SU-DHL-6 (cell line): ENCODE measurements at regions not wholly inside any gene's neighbourhood (a gene's known extent, or its start where the extent isn't known, plus 50 kb on each side); places are given as distances from the start of the nearest gene placed in this dataset.

Source experiments
- H2AFZ ChIP-seq: fragments of 200-600 bp; sonication (generic); 2 replicates; pipeline ENCODE4 v1.6.1; 2014; ENCODE audit warnings: low read depth, mild to moderate bottlenecking, moderate library complexity, mixed read lengths, antibody characterized with exemption, low read length; ENCODE audit not compliant: severe bottlenecking
- H3F3A ChIP-seq: fragments of 200-600 bp; shearing (Covaris generic); 2 replicates; pipeline ENCODE4 v1.6.0; 2016; ENCODE audit warnings: antibody characterized with exemption, mild to moderate bottlenecking; ENCODE audit not compliant: insufficient read depth
- H3K27ac ChIP-seq: fragments of 200-600 bp; sonication (generic); 2 replicates; pipeline ENCODE4 v1.5.1; 2016; ENCODE audit warnings: low read depth, mild to moderate bottlenecking, low read length, moderate library complexity, mixed read lengths
- H3K27me3 ChIP-seq: fragments of 200-600 bp; sonication (generic), shearing (Covaris generic); 2 replicates; pipeline ENCODE4 v1.6.0; 2014; ENCODE audit warnings: mild to moderate bottlenecking, low read length
- H3K36me3 ChIP-seq: fragments of 200-600 bp; sonication (generic); 2 replicates; pipeline ENCODE4 v1.6.1; 2014; ENCODE audit warnings: mild to moderate bottlenecking, low read length, mixed read lengths
- H3K4me2 ChIP-seq: fragments of 300-600, 200-600 bp; shearing (Covaris generic), sonication (generic); 2 replicates; pipeline ENCODE4 v1.6.0; 2014; ENCODE audit warnings: low read length, low read depth, mild to moderate bottlenecking; ENCODE audit not compliant: poor library complexity, severe bottlenecking
- H3K4me3 ChIP-seq: fragments of 200-600 bp; sonication (generic); 2 replicates; pipeline ENCODE4 v1.5.1; 2014; ENCODE audit warnings: antibody characterized with exemption, low read length, mild to moderate bottlenecking, mixed read lengths; ENCODE audit not compliant: insufficient read depth, poor library complexity, severe bottlenecking
- H3K79me2 ChIP-seq: fragments of 200-600 bp; sonication (generic); 2 replicates; pipeline ENCODE4 v1.6.1; 2014; ENCODE audit warnings: mild to moderate bottlenecking, low read length, moderate library complexity; ENCODE audit not compliant: insufficient read depth
- H3K9ac ChIP-seq: fragments of 200-600 bp; sonication (generic); 2 replicates; pipeline ENCODE4 v1.7.0; 2014; ENCODE audit warnings: mild to moderate bottlenecking, low read length
- H3K9me2 ChIP-seq: fragments of 200-600 bp; sonication (generic); replicated peaks from 2 replicates; pipeline ENCODE4 v1.6.1; 2014; ENCODE audit warnings: low read length; ENCODE audit not compliant: insufficient read depth
- H3K9me3 ChIP-seq: fragments of 200-600 bp; sonication (generic); 2 replicates; pipeline ENCODE4 v1.6.1; 2014; ENCODE audit warnings: low read length, mixed read lengths; ENCODE audit not compliant: insufficient read depth
- H4K20me1 ChIP-seq: fragments of 200-600 bp; sonication (generic); 2 replicates; pipeline ENCODE4 v1.6.1; 2014; ENCODE audit warnings: low read depth, mild to moderate bottlenecking, antibody characterized with exemption, low read length, moderate library complexity, mixed read lengths
- CTCF ChIP-seq: fragments of 200-600 bp; sonication (generic); IDR thresholded peaks from one replicate; pipeline ENCODE4 v1.5.1; 2017; ENCODE audit warnings: antibody characterized with exemption, mild to moderate bottlenecking, low read length, moderate library complexity; ENCODE audit not compliant: insufficient read depth, poor library complexity, severe bottlenecking
- EZH2phosphoT487 ChIP-seq: fragments of 200-600 bp; sonication (generic), shearing (Covaris generic); conservative IDR thresholded peaks from 2 replicates; pipeline ENCODE4 v1.6.1; 2018; ENCODE audit warnings: mild to moderate bottlenecking, antibody characterized with exemption, low read length, moderate library complexity, mixed read lengths

DNA sequence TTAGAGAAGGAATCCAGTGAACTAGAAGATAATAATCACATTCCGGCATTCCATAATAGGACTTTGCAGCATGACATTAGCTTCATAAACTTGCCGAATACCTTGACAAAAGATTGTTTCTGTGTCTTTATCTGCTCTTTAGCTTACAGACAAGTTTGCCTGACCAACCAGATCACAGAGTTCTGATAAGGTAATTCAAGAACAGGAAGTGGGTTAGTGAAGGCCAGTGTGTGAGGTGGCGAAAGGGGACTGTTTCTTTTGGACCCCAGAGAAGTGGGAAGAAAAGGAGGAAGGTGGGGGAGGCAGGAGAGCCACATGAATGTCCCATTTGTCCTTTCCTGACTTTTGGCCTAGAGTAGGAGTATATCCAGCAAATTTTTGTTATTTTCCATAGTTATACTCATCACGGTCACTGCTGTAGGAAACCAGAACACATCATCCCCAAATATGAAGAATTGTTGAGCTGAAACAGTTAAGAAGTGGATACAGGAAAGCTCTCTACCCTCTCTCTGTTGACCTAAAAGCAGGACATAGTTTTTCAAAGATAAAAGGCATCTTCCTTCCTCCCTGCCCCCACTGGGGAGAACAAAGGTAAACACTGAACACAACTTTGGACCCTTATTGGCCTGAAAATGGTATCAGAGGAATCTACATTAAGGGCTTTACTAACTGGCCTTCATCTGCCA lies 72.4 kb upstream of the TNFAIP3 start:
- Histone ChIP-seq H3K9me3 (no peaks in the 10 kb centered on the region), H4K20me1 (no peaks in the 10 kb centered on the region), H3K79me2 (no peaks in the 10 kb centered on the region), H3K4me2 (no peak overlapping the region), H2AFZ (no peak overlapping the region), H3F3A (no peaks in the 10 kb centered on the region), H3K36me3 (no peaks in the 10 kb centered on the region), H3K9me2 (no peaks in the 10 kb centered on the region), H3K9ac (no peak overlapping the region), H3K27ac (no peak overlapping the region), H3K4me3 (no peak overlapping the region), H3K27me3 (no peaks in the 10 kb centered on the region)
- TF ChIP-seq EZH2phosphoT487 (no peak), CTCF (no peak)

DNA sequence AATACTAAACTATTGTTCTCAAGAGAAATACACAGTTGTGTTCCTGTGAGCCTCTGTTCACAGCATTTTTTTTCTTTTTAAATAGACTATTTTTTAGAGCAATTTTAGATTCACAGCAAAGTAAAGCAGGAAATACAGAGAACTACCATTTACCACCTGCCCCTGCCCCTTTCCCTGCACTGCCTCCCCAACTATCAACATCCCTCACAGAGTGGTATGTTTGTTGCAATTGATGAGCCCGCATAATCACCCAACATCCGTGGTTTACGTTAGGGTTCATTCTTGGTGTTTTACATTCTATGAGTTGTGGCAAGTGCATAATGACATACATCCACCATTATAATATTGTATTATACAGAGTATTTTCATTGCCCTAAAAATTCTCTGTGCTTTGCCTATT lies 71.6 kb upstream of the TNFAIP3 start:
- TF ChIP-seq EZH2phosphoT487: no peak
- no peak for TF ChIP-seq CTCF
- Histone ChIP-seq H3K36me3 (no peaks in the 10 kb centered on the region), H4K20me1 (no peaks in the 10 kb centered on the region), H3K9ac (no peak overlapping the region), H3K4me2 (no peak overlapping the region), H3K79me2 (no peaks in the 10 kb centered on the region), H3K27ac (no peak overlapping the region), H3K9me3 (no peaks in the 10 kb centered on the region), H3F3A (no peaks in the 10 kb centered on the region), H3K9me2 (no peaks in the 10 kb centered on the region), H3K27me3 (no peaks in the 10 kb centered on the region), H2AFZ (no peak overlapping the region), H3K4me3 (no peak overlapping the region)

GRCh38 chr6:137798261-137798660 lies 68.8 kb upstream of the TNFAIP3 start:
- Histone ChIP-seq H3K79me2 (no peaks in the 10 kb centered on the region), H3K9me3 (no peaks in the 10 kb centered on the region), H3K27ac (no peak overlapping the region), H3F3A (no peaks in the 10 kb centered on the region), H2AFZ (no peak overlapping the region), H3K9ac (no peak overlapping the region), H3K27me3 (no peaks in the 10 kb centered on the region), H3K36me3 (no peaks in the 10 kb centered on the region), H4K20me1 (no peaks in the 10 kb centered on the region), H3K4me3 (no peak overlapping the region), H3K9me2 (no peaks in the 10 kb centered on the region), H3K4me2 (no peak overlapping the region)
- TF ChIP-seq CTCF: no peak
